ENCODE measurements at regions not wholly inside any gene's neighbourhood (a gene's known extent, or its start where the extent isn't known, plus 50 kb on each side); places are given as distances from the start of the nearest gene placed in this dataset.
"Not testable (repeated sequence)": the region's sequence is repeated elsewhere in the genome, so short reads cannot be mapped to it uniquely, and the experiment has no call there.

- no peak overlapping the region for H3K4me3 ChIP-seq (ENCODE audit: low read depth, low read length)
- DNase-seq (ENCODE audit: low read depth) = no peak
- TF ChIP-seq CTCF (IDR thresholded peaks at IDR 0.05; ENCODE audit: low read depth, low read length, missing control alignments) = no peak
Observed at GRCh38 chr20:43830883-43831282, 83.8 kb upstream of the TOX2 start.

- TF ChIP-seq CTCF (IDR thresholded peaks at IDR 0.05; ENCODE audit: low read depth, low read length, missing control alignments) = no peak
- DNase-seq (ENCODE audit: low read depth) = no peak
- no peak overlapping the region for H3K4me3 ChIP-seq (ENCODE audit: low read depth, low read length)
Observed at GRCh38 chr20:43829951-43830690, 84.5 kb upstream of the TOX2 start.

GRCh38 chr20:43827940-43828562 is 86.6 kb upstream of the TOX2 start:
- TF ChIP-seq CTCF (IDR thresholded peaks at IDR 0.05; ENCODE audit: low read depth, low read length, missing control alignments) = no peak
- H3K4me3 ChIP-seq (ENCODE audit: low read depth, low read length) = no peak overlapping the region
- DNase-seq (ENCODE audit: low read depth) = no peak

GRCh38 chr20:43826943-43827342 is 87.7 kb upstream of the TOX2 start:
- DNase-seq (ENCODE audit: low read depth); H3K4me3 ChIP-seq (ENCODE audit: low read depth, low read length): not testable (repeated sequence)

GRCh38 chr20:43825581-43825980 is 89.1 kb upstream of the TOX2 start:
- no peak overlapping the region for H3K4me3 ChIP-seq (ENCODE audit: low read depth, low read length)
- peak; percentile 45 for DNase-seq (ENCODE audit: low read depth)
- no peak for TF ChIP-seq CTCF (IDR thresholded peaks at IDR 0.05; ENCODE audit: low read depth, low read length, missing control alignments)

GRCh38 chr20:43825051-43825402 is 89.6 kb upstream of the TOX2 start:
- peak; percentile 40 for DNase-seq (ENCODE audit: low read depth)
- no peak for TF ChIP-seq CTCF (IDR thresholded peaks at IDR 0.05; ENCODE audit: low read depth, low read length, missing control alignments)

GRCh38 chr20:43824309-43825050 is 90.2 kb upstream of the TOX2 start:
- no peak for TF ChIP-seq CTCF (IDR thresholded peaks at IDR 0.05; ENCODE audit: low read depth, low read length, missing control alignments)
- no peak for DNase-seq (ENCODE audit: low read depth)
- no peak overlapping the region for H3K4me3 ChIP-seq (ENCODE audit: low read depth, low read length)

More at GRCh38 chr20:43825051-43825402, 89.6 kb upstream of the TOX2 start:
- H3K4me3 ChIP-seq (ENCODE audit: low read depth, low read length) = no peak overlapping the region

Measured in GM12864 (cell line).